NB4 (cell line): ENCODE measurements at regions not wholly inside any gene's neighbourhood (a gene's known extent, or its start where the extent isn't known, plus 50 kb on each side); places are given as distances from the start of the nearest gene placed in this dataset.
A peak's percentile ranks its signal among the peaks of the same experiment; 100 is the strongest.

ENCODE experiments used
- DNase-seq: peaks from one replicate; pipeline ENCODE4 v3.0.0; 2010; ENCODE audit warnings: low read depth
- H3K4me3 ChIP-seq: one replicate; pipeline ENCODE4 v1.5.1; 2011; ENCODE audit warnings: mild to moderate bottlenecking, low read depth, low read length, moderate library complexity
- MYC ChIP-seq: IDR thresholded peaks from 2 replicates; pipeline ENCODE4 v1.6.1; 2011; ENCODE audit warnings: low read depth, low read length
- POLR2A ChIP-seq: IDR thresholded peaks from 2 replicates; pipeline ENCODE4 v1.6.1; 2011; ENCODE audit warnings: mild to moderate bottlenecking; ENCODE audit not compliant: insufficient read length; ENCODE audit errors: extremely low read depth
- TF ChIP-seq, protein P1 (sequence below): IDR thresholded peaks from 2 replicates; pipeline ENCODE4 v1.6.1; 2011; ENCODE audit warnings: low read depth, low read length
- TF ChIP-seq, protein P2 (sequence below): IDR thresholded peaks from one replicate; pipeline ENCODE4 v1.5.1; 2012; ENCODE audit warnings: low read depth, low read length

DNA sequence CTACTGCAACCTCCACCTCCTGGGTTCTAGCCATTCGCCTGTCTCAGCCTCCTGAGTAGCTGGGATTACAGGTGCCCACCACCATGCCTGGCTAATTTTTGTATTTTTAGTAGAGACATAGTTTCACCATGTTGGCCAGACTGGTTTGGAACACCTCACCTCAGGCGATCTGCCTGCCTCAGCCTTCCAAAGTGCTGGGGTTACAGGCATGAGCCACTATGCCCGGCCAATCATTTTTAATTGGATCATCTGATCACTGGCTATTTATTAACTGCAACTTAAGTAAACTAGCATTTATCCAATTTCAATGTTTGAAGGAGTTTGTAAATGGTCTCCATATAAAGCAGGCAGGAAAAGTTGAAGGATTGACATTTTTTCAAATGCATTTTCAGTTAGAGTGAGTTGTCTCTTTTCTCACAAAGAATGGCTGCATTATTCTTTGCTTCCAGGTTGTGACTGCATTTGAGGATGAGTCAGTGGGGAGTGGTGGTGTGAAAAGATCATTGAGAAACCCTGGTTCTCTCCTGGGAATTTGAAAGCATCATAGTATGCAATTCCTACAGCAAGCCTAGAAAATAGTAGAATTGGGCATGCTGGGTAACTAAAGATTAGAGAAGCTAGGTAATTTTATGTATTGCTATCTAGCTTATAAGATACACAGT, 431.1 kb upstream of the ZEB2 start:
- peak; percentile 89 for DNase-seq
- no peak overlapping the region for H3K4me3 ChIP-seq
- TF ChIP-seq, protein P1, sequence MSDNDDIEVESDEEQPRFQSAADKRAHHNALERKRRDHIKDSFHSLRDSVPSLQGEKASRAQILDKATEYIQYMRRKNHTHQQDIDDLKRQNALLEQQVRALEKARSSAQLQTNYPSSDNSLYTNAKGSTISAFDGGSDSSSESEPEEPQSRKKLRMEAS = no peak
- TF ChIP-seq POLR2A = no peak
- TF ChIP-seq, protein P2, sequence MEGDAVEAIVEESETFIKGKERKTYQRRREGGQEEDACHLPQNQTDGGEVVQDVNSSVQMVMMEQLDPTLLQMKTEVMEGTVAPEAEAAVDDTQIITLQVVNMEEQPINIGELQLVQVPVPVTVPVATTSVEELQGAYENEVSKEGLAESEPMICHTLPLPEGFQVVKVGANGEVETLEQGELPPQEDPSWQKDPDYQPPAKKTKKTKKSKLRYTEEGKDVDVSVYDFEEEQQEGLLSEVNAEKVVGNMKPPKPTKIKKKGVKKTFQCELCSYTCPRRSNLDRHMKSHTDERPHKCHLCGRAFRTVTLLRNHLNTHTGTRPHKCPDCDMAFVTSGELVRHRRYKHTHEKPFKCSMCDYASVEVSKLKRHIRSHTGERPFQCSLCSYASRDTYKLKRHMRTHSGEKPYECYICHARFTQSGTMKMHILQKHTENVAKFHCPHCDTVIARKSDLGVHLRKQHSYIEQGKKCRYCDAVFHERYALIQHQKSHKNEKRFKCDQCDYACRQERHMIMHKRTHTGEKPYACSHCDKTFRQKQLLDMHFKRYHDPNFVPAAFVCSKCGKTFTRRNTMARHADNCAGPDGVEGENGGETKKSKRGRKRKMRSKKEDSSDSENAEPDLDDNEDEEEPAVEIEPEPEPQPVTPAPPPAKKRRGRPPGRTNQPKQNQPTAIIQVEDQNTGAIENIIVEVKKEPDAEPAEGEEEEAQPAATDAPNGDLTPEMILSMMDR = no peak
- TF ChIP-seq MYC = no peak

DNA sequence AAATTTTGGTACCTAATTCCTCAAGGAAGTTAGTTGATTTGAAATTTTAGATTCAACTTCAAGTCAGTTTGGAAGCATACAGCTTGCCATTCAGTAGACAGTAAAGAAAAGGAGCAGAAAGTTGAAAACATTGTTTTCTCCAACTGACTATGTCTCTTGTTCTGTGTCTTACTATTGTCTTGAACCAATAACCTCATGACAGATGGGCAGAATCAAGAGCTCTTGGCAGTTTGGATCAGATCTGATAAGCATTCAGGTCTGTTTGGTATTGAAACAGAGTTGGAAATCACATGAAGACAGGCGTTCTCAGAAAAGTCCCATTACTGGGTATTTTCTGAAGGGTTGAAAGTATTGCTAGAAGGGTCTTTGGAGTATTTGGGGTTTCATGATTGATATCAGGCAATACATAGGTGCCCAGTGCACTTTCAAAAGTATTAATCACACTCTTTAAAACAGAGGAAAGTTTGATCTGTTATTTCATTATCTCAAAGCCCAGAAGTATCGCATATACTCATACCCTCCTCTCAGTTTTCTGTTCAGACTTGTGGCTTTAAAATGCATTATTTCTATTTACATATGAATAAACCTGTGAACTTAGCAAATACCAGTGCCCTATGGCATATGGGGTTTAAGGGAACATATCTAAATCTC, 428.4 kb upstream of the ZEB2 start:
- TF ChIP-seq, protein P2 = no peak
- TF ChIP-seq MYC (no peak), POLR2A (no peak)
- TF ChIP-seq, protein P1 = no peak
- no peak overlapping the region for H3K4me3 ChIP-seq
- no peak for DNase-seq

DNA sequence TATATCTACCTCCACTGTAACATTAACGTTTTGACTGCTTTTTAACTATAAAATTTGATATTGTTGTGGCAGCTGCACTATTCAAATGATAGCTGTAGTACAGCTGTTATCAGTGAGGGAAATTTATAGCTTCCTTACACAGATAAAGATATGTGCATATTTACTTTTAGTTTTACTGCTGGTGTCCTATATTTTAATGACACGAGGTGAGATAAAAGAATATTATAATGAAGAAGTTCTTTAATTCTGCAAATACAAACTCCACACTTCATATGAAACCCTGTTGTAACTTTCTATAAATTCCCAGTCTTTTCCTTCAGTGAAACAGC, 427.8 kb upstream of the ZEB2 start:
- H3K4me3 ChIP-seq = no peak overlapping the region
- no peak for DNase-seq
- TF ChIP-seq POLR2A = no peak
- TF ChIP-seq, protein P1 = no peak
- TF ChIP-seq, protein P2 = no peak
- no peak for TF ChIP-seq MYC

DNA sequence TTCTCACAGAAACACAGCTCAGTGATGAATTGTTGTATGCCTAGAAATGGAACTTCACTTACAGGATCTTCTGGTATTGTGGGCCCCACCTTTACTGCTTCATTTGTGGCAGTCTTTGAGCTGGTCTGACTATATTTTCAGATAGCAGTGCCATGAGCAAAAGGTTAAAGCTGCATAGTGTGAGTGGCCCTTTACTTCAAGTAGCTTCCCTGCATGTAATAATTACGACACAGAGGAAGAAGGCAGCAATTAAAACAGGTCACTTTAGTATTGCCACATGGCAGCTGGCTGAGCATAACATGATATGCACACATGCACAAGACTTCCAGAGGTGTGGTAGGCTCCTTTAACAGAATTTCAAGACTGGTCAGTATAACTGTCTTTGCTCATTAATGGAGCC, 426.3 kb upstream of the ZEB2 start:
- no peak overlapping the region for H3K4me3 ChIP-seq
- DNase-seq = peak; percentile 80
- TF ChIP-seq, protein P2 = no peak
- TF ChIP-seq, protein P1 = peak; percentile 82
- TF ChIP-seq MYC (peak; percentile 55), POLR2A (no peak)

DNA sequence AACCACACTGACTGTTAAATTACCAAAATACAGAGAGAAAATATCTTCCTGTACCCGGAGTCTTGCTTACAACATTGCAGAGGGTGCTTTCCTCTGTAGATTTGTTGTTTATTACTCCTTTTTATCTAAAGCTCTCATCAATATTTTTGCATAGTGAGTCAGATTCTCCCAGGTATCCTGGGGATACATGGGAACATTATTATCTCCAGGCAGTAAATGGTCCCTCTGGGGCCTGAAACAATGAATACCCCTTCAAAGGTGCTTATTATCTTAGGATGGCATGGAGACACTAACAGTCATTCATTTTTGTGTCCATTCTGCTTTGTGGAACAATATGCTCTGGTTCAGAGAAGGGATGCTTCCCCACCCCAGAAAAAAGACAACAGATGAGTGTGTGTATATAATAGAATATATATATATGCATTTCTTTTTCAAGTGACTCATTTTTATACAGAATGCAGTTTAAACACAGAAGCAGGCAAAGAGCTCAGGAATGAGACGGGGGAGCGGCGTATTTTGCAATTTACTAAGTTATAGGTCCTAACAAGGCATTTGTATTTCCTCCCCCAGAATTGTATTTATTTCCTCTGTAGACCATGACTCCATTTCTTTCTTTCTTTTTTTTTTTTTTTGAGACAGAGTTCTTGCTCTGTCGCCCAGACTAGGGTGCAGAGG, 424.8 kb upstream of the ZEB2 start:
- TF ChIP-seq, protein P1 = no peak
- TF ChIP-seq MYC (no peak), POLR2A (no peak)
- TF ChIP-seq, protein P2 = no peak
- peak; percentile 25 for DNase-seq
- no peak overlapping the region for H3K4me3 ChIP-seq
